MM.1S (cell line): ENCODE measurements at regions not wholly inside any gene's neighbourhood (a gene's known extent, or its start where the extent isn't known, plus 50 kb on each side); places are given as distances from the start of the nearest gene placed in this dataset.

Experiments
- DNase-seq: peaks from one replicate; pipeline ENCODE4 v3.0.0-alpha.2; 2015
- H2AFZ ChIP-seq: fragments of 300-600 bp; sonication (generic); 2 replicates; pipeline ENCODE4 v1.6.0; 2016; ENCODE audit warnings: antibody characterized with exemption, low read length
- H3F3A ChIP-seq: fragments of 300-600 bp; sonication (generic); 2 replicates; pipeline ENCODE4 v1.6.1; 2016; ENCODE audit warnings: mild to moderate bottlenecking, antibody characterized with exemption, low read length, moderate library complexity, mixed read lengths; ENCODE audit not compliant: insufficient read depth
- H3K27ac ChIP-seq: fragments of 300-600 bp; sonication (generic); 2 replicates; pipeline ENCODE4 v1.5.1; 2016; ENCODE audit warnings: mild to moderate bottlenecking, low read length
- H3K27me3 ChIP-seq: fragments of 300-600 bp; sonication (generic); replicated peaks from 2 replicates; pipeline ENCODE4 v1.6.0; 2016; ENCODE audit warnings: low read length; ENCODE audit not compliant: insufficient read depth
- H3K36me3 ChIP-seq: fragments of 300-600 bp; sonication (generic); replicated peaks from 2 replicates; pipeline ENCODE4 v1.6.1; 2016; ENCODE audit warnings: mild to moderate bottlenecking, low read length, mixed read lengths; ENCODE audit not compliant: insufficient read depth
- H3K4me1 ChIP-seq: fragments of 300-600 bp; sonication (generic); 2 replicates; pipeline ENCODE4 v1.6.1; 2016; ENCODE audit warnings: low read length, mixed read lengths
- H3K4me2 ChIP-seq: fragments of 300-600 bp; sonication (generic); 2 replicates; pipeline ENCODE4 v1.6.0; 2016; ENCODE audit warnings: low read depth, low read length
- H3K4me3 ChIP-seq: fragments of 300-600 bp; sonication (generic); 2 replicates; pipeline ENCODE4 v1.5.1; 2016; ENCODE audit warnings: low read length, mixed read lengths
- H3K79me2 ChIP-seq: fragments of 300-600 bp; sonication (generic); 2 replicates; pipeline ENCODE4 v1.6.1; 2016; ENCODE audit warnings: mixed run types, low read length, mixed read lengths
- H3K9ac ChIP-seq: fragments of 300-600 bp; sonication (generic); 2 replicates; pipeline ENCODE4 v1.6.1; 2016; ENCODE audit warnings: low read length, mixed read lengths
- H3K9me2 ChIP-seq: fragments of 300-600 bp; sonication (generic); replicated peaks from 2 replicates; pipeline ENCODE4 v1.6.1; 2016; ENCODE audit warnings: mild to moderate bottlenecking, low read length, mixed read lengths; ENCODE audit not compliant: insufficient read depth
- H3K9me3 ChIP-seq: fragments of 300-600 bp; sonication (generic); replicated peaks from 2 replicates; pipeline ENCODE4 v1.6.1; 2016; ENCODE audit warnings: mild to moderate bottlenecking, low read length, mixed read lengths; ENCODE audit not compliant: insufficient read depth
- H4K20me1 ChIP-seq: fragments of 300-600 bp; sonication (generic); 2 replicates; pipeline ENCODE4 v1.6.1; 2016; ENCODE audit warnings: mild to moderate bottlenecking, low read length, moderate library complexity, mixed read lengths; ENCODE audit not compliant: insufficient read depth
- EZH2 ChIP-seq: fragments of 300-600 bp; sonication (generic); optimal IDR thresholded peaks from 2 replicates; pipeline ENCODE3; 2017; ENCODE audit warnings: low read depth, mild to moderate bottlenecking, antibody characterized with exemption, low read length, mixed read lengths
- EZH2phosphoT487 ChIP-seq: fragments of 300-600 bp; sonication (generic); IDR thresholded peaks from 2 replicates; pipeline ENCODE4 v1.6.1; 2018; ENCODE audit warnings: antibody characterized with exemption, low read length
- TF ChIP-seq, protein P1 (sequence below): fragments of 300-600 bp; sonication (generic); IDR thresholded peaks from 2 replicates; pipeline ENCODE4 v1.5.1; 2016; ENCODE audit warnings: antibody characterized with exemption, low read length, mixed read lengths

- H3K4me2 ChIP-seq, result no peak overlapping the region
- TF ChIP-seq, protein P1, sequence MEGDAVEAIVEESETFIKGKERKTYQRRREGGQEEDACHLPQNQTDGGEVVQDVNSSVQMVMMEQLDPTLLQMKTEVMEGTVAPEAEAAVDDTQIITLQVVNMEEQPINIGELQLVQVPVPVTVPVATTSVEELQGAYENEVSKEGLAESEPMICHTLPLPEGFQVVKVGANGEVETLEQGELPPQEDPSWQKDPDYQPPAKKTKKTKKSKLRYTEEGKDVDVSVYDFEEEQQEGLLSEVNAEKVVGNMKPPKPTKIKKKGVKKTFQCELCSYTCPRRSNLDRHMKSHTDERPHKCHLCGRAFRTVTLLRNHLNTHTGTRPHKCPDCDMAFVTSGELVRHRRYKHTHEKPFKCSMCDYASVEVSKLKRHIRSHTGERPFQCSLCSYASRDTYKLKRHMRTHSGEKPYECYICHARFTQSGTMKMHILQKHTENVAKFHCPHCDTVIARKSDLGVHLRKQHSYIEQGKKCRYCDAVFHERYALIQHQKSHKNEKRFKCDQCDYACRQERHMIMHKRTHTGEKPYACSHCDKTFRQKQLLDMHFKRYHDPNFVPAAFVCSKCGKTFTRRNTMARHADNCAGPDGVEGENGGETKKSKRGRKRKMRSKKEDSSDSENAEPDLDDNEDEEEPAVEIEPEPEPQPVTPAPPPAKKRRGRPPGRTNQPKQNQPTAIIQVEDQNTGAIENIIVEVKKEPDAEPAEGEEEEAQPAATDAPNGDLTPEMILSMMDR, result no peak
- no peak for TF ChIP-seq EZH2
- TF ChIP-seq EZH2phosphoT487, result no peak
- H3K79me2 ChIP-seq, result no peaks in the 10 kb centered on the region
Measured at GRCh38 chr18:45458033-45458432, 157.2 kb upstream of the SLC14A2 start.

DNA sequence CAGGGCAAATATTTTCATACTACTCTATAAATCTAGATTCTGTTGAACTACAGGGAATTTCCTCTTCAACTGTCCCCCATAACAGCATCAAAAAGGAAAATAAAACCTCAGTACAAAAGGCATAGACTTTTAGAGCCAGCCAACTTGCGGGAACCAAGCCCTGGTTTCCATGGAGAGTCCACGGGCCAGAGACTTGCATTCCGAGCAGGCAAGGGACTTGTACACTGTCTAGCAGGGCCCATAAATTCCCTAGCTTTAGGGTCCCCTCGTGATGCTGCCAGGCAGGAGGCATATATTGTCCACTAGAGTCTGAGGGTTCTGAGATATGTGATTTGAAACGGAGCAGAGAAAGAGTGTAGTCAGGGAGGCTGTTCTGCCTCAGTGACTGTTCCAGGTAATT, 153.1 kb upstream of the SLC14A2 start:
- H4K20me1 ChIP-seq, result no peaks in the 10 kb centered on the region

More at GRCh38 chr18:45458033-45458432, 157.2 kb upstream of the SLC14A2 start:
- Histone ChIP-seq H3F3A (no peaks in the 10 kb centered on the region), H3K27ac (no peak overlapping the region), H2AFZ (no peak overlapping the region), H3K9me2 (no peaks in the 10 kb centered on the region), H3K9ac (no peak overlapping the region), H3K36me3 (no peaks in the 10 kb centered on the region), H3K27me3 (no peaks in the 10 kb centered on the region), H3K9me3 (no peaks in the 10 kb centered on the region), H3K4me3 (no peak overlapping the region), H4K20me1 (no peaks in the 10 kb centered on the region), H3K4me1 (no peaks in the 10 kb centered on the region)
- DNase-seq, result no peak

DNA sequence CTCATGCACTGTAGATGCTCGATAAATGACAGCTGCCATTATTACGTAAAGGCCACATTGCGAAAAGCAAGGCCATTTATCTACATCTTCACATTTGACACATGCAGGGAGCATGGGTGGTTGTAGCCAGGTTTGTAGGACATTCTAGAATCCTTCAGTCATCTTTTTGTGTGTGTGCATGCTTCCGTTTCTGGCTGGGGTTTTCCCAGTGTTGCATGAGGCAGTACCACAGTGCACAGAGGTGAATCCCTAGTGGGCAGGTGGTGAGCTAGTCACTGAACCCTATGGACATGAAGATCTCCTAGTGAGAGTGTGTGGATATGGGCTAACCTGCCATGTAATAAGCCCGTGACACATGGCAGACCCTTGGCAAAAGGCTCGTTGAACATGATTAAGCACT, 151.8 kb upstream of the SLC14A2 start:
- H3K9me3 ChIP-seq, result no peaks in the 10 kb centered on the region
- no peak for TF ChIP-seq EZH2phosphoT487
- TF ChIP-seq EZH2, result no peak
- no peak overlapping the region for H3K9ac ChIP-seq
- H3K4me1 ChIP-seq, result no peaks in the 10 kb centered on the region
- no peaks in the 10 kb centered on the region for H3K79me2 ChIP-seq
- H4K20me1 ChIP-seq, result no peaks in the 10 kb centered on the region
- H2AFZ ChIP-seq, result no peak overlapping the region
- H3F3A ChIP-seq, result no peaks in the 10 kb centered on the region
- H3K9me2 ChIP-seq, result no peaks in the 10 kb centered on the region
- H3K27me3 ChIP-seq, result no peaks in the 10 kb centered on the region
- H3K36me3 ChIP-seq, result no peaks in the 10 kb centered on the region
- H3K4me3 ChIP-seq, result no peak overlapping the region
- H3K4me2 ChIP-seq, result no peak overlapping the region
- no peak for DNase-seq
- no peak overlapping the region for H3K27ac ChIP-seq

More for the DNA sequence above, 153.1 kb upstream of the SLC14A2 start:
- Histone ChIP-seq H3K9me3 (no peaks in the 10 kb centered on the region), H3K79me2 (no peaks in the 10 kb centered on the region), H3K9ac (no peak overlapping the region), H3F3A (no peaks in the 10 kb centered on the region), H3K27me3 (no peaks in the 10 kb centered on the region), H3K4me1 (no peaks in the 10 kb centered on the region), H3K9me2 (no peaks in the 10 kb centered on the region), H3K4me2 (no peak overlapping the region), H3K4me3 (no peak overlapping the region), H2AFZ (no peak overlapping the region), H3K36me3 (no peaks in the 10 kb centered on the region), H3K27ac (no peak overlapping the region)
- TF ChIP-seq, protein P1, result no peak
- TF ChIP-seq EZH2phosphoT487 (no peak), EZH2 (no peak)
- DNase-seq, result no peak

DNA sequence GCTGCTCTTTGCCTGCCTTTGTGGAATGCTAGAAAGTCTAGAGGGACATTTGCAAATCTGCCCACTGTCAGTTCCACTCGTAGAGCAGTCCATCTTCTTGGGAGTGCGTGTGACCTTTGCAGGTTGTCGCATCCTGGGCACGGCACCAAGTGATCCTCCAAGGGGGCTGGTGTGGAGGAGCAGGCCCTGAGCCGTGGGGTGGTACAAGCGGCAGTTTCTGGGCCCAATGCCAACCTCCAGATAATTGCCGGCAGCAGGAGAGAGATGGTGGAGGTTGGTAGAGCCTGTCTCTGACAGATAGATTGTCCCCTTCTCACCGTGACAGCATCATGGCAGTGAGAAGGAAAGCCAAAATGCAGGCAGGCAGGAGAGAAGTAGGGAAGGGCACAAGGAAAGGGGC, 150.7 kb upstream of the SLC14A2 start:
- Histone ChIP-seq H3F3A (no peaks in the 10 kb centered on the region), H3K27ac (no peak overlapping the region), H3K27me3 (no peaks in the 10 kb centered on the region), H3K4me1 (no peaks in the 10 kb centered on the region), H3K9me3 (no peaks in the 10 kb centered on the region), H3K79me2 (no peaks in the 10 kb centered on the region), H3K36me3 (no peaks in the 10 kb centered on the region), H3K9me2 (no peaks in the 10 kb centered on the region), H3K4me3 (no peak overlapping the region), H3K9ac (no peak overlapping the region), H4K20me1 (no peaks in the 10 kb centered on the region), H3K4me2 (no peak overlapping the region), H2AFZ (no peak overlapping the region)
- TF ChIP-seq EZH2phosphoT487 (no peak), EZH2 (no peak)
- TF ChIP-seq, protein P1, result no peak
- no peak for DNase-seq
